Thoracic aorta (tissue), 2 donors: ENCODE measurements at regions not wholly inside any gene's neighbourhood (a gene's known extent, or its start where the extent isn't known, plus 50 kb on each side); places are given as distances from the start of the nearest gene placed in this dataset.
"Not testable (repeated sequence)": the region's sequence is repeated elsewhere in the genome, so short reads cannot be mapped to it uniquely, and the experiment has no call there.

ENCODE experiments used
- ATAC-seq: fragments of 150-250 bp; one replicate; pipeline ENCODE4 v1.8.0; 2017; ENCODE audit warnings: low read depth; ENCODE audit not compliant: insufficient number of reproducible peaks, low FRiP score
- DNase-seq: peaks from one replicate; pipeline ENCODE4 v3.0.0-alpha.2; 2020; ENCODE audit warnings: low spot score
- H3K27ac ChIP-seq, 2 donors: fragments of 200-600 bp; sonication (generic); 1 replicate in 1 of 2; 2 replicates in 1 of 2; pipeline ENCODE4 v1.5.1; 2016; ENCODE audit warnings: mild to moderate bottlenecking in 2 of 2, moderate library complexity in 2 of 2
- H3K27me3 ChIP-seq: fragments of 200-600 bp; sonication (generic); replicated peaks from 2 replicates; pipeline ENCODE4 v1.6.0; 2016; ENCODE audit warnings: mild to moderate bottlenecking; ENCODE audit not compliant: insufficient read depth
- H3K36me3 ChIP-seq: fragments of 200-600 bp; sonication (generic); one replicate; pipeline ENCODE4 v1.5.1; 2016
- H3K4me1 ChIP-seq, 2 donors: fragments of 200-600 bp; sonication (generic); 1 replicate in 1 of 2; 2 replicates in 1 of 2; pipeline versions ENCODE4 v1.5.1 to v1.6.0; 2016; ENCODE audit warnings: low read depth in 2 of 2, mild to moderate bottlenecking in 1 of 2; ENCODE audit not compliant: control insufficient read depth in 1 of 2
- H3K4me3 ChIP-seq: fragments of 200-600 bp; sonication (generic); 2 replicates; pipeline ENCODE4 v1.5.1; 2016; ENCODE audit warnings: mild to moderate bottlenecking
- H3K9me3 ChIP-seq: fragments of 200-600 bp; sonication (generic); 2 replicates; pipeline ENCODE4 v1.5.1; 2016
- TF ChIP-seq, protein P1 (sequence below): fragments of 200-600 bp; sonication (generic); IDR thresholded peaks from one replicate; pipeline ENCODE4 v1.5.1; 2019; ENCODE audit warnings: antibody characterized with exemption

GRCh38 chr3:137692803-137693431 lies 71.2 kb upstream of the SOX14 start:
- H3K4me3 ChIP-seq: no peak overlapping the region
- ATAC-seq (no peak), DNase-seq (no peak)
- no peaks in the 10 kb centered on the region for H3K27me3 ChIP-seq
- H3K9me3 ChIP-seq: no peaks in the 10 kb centered on the region
- H3K4me1 ChIP-seq: no peaks in the 10 kb centered on the region
- no peaks in the 10 kb centered on the region for H3K36me3 ChIP-seq
- no peak overlapping the region for H3K27ac ChIP-seq
- TF ChIP-seq, protein P1, sequence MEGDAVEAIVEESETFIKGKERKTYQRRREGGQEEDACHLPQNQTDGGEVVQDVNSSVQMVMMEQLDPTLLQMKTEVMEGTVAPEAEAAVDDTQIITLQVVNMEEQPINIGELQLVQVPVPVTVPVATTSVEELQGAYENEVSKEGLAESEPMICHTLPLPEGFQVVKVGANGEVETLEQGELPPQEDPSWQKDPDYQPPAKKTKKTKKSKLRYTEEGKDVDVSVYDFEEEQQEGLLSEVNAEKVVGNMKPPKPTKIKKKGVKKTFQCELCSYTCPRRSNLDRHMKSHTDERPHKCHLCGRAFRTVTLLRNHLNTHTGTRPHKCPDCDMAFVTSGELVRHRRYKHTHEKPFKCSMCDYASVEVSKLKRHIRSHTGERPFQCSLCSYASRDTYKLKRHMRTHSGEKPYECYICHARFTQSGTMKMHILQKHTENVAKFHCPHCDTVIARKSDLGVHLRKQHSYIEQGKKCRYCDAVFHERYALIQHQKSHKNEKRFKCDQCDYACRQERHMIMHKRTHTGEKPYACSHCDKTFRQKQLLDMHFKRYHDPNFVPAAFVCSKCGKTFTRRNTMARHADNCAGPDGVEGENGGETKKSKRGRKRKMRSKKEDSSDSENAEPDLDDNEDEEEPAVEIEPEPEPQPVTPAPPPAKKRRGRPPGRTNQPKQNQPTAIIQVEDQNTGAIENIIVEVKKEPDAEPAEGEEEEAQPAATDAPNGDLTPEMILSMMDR: no peak

- no peaks in the 10 kb centered on the region for H3K36me3 ChIP-seq
- H3K4me1 ChIP-seq: no peaks in the 10 kb centered on the region
- H3K27ac ChIP-seq: no peak overlapping the region
- DNase-seq (no peak), ATAC-seq (no peak)
- H3K27me3 ChIP-seq: no peaks in the 10 kb centered on the region
- H3K4me3 ChIP-seq: no peak overlapping the region
- TF ChIP-seq, protein P1: no peak
- H3K9me3 ChIP-seq: no peaks in the 10 kb centered on the region
Observed at GRCh38 chr3:137693791-137694190, 70.3 kb upstream of the SOX14 start.

DNA sequence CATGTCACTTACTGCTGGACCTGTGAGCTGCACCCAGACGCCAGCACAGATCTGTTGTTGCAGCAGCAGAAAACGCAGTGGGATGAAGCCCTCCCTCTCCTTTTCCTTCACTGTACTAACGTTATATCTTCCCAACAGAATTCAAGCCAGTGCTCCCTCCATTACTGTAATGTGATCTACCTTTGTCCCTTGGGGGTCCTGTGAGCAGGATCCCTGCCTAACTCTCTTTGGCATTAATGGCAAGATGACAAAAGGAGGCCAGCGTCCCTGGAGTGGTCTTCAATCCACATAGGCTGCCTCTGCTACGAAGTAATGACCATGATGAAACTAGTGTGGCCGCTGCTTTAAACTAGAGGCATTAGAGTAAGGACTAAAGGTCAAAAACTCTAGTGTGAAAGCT lies 69.3 kb upstream of the SOX14 start:
- Histone ChIP-seq H3K4me3 (no peak overlapping the region), H3K4me1 (no peaks in the 10 kb centered on the region), H3K9me3 (no peaks in the 10 kb centered on the region), H3K36me3 (no peaks in the 10 kb centered on the region), H3K27me3 (no peaks in the 10 kb centered on the region), H3K27ac (no peak overlapping the region)
- no peak for DNase-seq
- TF ChIP-seq, protein P1: no peak
- ATAC-seq: no peak

- Histone ChIP-seq H3K4me1 (no peaks in the 10 kb centered on the region), H3K9me3 (no peaks in the 10 kb centered on the region), H3K27me3 (no peaks in the 10 kb centered on the region), H3K4me3 (no peak overlapping the region), H3K36me3 (no peaks in the 10 kb centered on the region), H3K27ac (no peak overlapping the region)
- TF ChIP-seq, protein P1: no peak
- no peak for ATAC-seq
- DNase-seq: no peak
Observed at GRCh38 chr3:137695351-137695750, 68.8 kb upstream of the SOX14 start.

DNA sequence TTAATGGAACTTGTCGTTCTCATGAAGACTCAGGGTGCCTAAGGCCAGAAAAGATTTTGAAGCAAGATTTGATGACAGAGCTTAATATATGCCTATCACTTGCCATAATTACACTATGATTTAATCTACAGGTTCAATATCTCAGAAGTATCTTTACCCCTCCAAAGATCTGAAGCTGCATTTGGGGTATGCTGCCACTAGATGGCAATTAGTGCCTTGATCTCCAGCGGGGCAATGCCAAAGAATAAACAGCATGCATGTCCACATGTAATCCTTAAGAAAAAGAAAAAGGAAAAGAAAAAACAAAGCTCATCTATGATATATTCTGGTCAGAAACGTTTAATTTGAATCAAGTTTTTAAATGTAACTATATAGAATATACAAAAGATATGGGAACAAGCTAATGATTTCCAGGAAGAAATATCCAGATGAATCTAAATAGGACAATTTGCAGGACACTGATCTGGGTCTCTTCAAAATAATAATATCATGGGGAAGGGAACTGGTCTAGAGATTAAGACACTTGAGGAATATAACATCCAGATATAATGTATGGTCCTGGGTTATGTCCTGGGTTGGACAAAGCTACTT lies 55.0 kb upstream of the SOX14 start:
- Histone ChIP-seq H3K4me1 (no peaks in the 10 kb centered on the region), H3K4me3 (no peak overlapping the region), H3K27me3 (no peaks in the 10 kb centered on the region), H3K36me3 (no peaks in the 10 kb centered on the region), H3K27ac (no peak overlapping the region), H3K9me3 (no peaks in the 10 kb centered on the region)
- no peak for ATAC-seq
- TF ChIP-seq, protein P1: no peak
- DNase-seq: no peak

DNA sequence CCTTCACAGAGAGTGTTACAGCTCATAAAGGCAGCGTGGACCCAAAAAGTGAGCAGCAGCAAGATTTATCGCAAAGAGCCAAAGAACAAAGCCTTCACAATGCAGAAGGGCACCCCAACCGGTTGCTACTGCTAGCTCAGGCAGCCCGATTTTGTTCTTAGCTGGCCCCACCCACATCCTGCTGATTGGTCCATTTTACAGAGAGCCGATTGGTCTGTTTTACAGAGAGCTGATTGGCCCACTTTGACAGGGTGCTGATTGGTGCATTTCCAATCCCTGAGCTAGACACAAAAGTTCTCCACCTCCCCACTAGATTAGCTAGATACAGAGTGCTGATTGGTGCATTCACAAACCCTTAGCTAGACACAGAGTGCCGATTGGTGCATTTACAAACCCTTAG lies 50.1 kb upstream of the SOX14 start:
- H3K4me1 ChIP-seq, H3K4me3 ChIP-seq, H3K9me3 ChIP-seq, ATAC-seq, H3K27me3 ChIP-seq, H3K36me3 ChIP-seq, DNase-seq, H3K27ac ChIP-seq: not testable (repeated sequence)
